Fibroblast of skin of abdomen (primary cell): ENCODE measurements at regions not wholly inside any gene's neighbourhood (a gene's known extent, or its start where the extent isn't known, plus 50 kb on each side); places are given as distances from the start of the nearest gene placed in this dataset.
"Not testable (repeated sequence)": the region's sequence is repeated elsewhere in the genome, so short reads cannot be mapped to it uniquely, and the experiment has no call there.

Experiments used
- DNase-seq: peaks from one replicate; pipeline ENCODE4 v3.0.0-alpha.2; 2013

DNA sequence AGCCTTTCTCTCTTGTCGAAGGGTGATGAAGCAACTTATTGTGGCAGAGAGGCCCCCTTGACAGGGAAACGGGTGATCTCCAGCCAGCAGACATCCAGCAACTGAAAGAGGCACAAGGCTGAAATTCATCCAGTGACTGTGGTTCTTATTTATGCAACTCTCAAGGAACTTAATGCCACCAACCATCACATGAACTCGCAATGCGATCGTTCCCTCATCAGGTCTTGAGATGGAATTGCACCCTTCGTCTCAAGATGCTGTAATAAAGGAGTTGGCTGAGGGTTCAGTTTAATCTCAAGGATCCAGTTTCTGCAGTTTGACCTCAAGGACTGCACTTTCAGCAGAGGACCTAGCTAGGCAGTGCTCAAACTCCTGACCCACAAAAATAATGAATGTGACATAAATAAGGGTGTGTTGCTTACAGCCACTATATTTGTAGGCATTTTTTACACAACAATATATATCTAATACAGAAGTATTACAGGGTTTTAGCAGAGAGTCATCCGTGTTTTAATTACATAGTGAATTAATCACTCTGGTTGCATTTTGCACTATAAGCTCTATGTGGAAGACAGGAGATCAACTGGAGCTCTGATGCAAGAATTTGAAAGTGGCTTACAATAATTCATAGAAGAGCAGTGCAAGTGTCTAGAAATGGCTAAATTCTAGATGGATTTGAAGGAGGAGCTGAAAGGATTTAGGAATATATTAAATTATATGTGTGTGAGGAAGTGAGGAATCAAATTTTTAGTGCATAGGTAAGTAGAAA is 957.8 kb upstream of the CTNND2 start:
- DNase-seq, result no peak

DNA sequence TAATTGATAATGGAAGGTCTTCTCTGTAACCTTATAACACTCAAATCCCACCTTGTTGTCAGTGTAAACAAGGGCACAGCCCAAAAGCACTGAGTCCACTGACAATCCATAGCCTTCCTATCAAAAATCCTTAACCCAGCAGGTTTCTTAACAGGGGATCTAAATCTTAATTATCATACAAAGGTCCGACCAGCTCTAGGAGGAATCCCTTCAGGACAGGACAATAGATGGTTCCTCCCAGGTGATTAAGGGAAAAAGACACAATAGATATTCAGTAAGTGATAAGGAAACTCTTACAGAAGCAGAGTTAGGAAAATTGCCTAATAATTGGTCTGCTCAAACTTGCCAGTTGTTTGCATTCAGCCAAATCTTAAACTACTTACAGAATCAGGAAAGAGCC is 951.9 kb upstream of the CTNND2 start:
- not testable (repeated sequence) for DNase-seq

GRCh38 chr5:12854386-12854785 is 950.1 kb upstream of the CTNND2 start:
- DNase-seq, result no peak

DNA sequence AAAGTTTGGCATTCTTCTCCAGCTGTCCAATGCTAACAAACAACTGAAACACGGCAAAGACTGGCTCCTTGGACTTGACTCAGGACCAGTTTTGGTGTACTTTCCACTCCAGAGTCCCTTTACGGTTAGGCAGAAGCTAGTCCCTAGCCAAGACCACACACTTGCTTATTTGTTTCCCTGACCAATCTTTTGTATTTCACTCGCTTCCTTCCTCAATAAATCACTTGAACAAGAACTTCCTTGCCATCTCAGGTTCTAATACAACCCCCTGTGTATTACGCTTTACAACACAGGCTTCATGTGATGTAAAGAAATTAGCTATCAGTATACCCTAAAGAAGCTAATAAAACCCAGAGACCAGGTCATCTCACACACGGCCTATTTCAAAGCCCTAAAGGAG is 947.5 kb upstream of the CTNND2 start:
- DNase-seq, result no peak

DNA sequence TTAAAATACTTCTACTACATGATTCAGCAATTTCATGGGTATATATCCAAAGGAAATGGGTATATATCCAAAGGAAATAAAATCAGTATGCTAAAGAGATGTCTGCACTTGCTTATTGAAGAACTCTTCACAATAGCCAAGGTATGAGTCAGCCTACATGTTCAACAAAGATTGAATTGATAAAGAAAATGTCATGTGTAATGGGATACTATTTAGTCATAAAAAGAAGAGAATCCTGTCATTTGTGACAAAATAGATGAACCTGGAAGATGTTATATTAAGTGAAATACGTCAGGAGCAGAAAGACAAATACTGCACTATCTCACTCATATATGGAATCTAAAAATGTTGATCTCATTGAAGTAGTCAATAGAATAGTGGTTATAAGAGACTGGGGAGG is 944.5 kb upstream of the CTNND2 start:
- no peak for DNase-seq

DNA sequence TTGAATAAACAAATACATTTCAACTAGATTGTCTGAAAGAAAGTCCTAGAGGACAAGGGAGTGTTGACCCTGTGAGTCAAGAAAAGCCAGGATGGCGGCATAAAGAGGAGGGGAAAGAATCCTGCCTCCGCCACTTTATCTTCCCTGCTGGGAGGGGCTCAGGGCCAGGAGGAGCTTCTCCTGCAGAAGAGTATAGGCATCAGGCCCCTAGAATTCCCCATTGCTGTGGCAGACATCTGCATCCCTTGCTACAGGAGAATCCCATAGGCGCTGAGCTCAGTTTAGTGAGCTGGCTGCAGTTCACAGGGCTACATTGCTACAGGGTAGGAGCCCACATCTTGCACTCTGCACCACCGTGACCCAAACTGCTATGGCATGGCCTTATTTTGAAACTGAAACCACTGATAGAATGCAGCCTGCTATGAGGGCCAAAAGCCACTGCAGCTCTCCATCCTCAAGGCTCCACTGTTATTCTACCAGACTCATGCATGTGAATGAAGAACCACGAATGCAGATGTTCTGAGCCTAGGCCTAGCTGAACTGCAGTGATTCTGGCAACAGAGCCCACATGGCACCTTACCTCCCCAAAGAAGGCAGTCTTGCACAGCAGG is 941.4 kb upstream of the CTNND2 start:
- DNase-seq, result no peak

DNA sequence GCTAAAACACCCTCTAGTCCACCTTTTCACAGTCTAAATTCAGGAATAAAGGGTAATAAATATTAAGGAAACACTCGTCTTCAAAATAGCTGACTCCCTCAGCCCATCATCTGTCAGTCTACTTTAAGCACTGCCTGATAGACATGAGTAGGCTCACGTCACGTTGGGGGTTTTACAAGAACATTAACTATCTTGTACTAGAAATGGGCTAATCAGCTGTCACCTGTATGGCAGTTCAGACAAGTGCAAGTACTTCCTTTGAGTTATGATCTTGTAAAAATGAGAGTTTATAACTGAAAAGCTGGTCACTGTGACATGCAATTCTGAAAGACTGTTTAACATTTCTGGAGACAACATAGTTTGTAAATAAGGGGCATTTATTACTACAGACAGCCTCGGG is 936.7 kb upstream of the CTNND2 start:
- DNase-seq, result no peak

- DNase-seq, result no peak
Measured at GRCh38 chr5:12837592-12837991, 933.3 kb upstream of the CTNND2 start.

- no peak for DNase-seq
Measured at GRCh38 chr5:12825163-12825562, 920.9 kb upstream of the CTNND2 start.

DNA sequence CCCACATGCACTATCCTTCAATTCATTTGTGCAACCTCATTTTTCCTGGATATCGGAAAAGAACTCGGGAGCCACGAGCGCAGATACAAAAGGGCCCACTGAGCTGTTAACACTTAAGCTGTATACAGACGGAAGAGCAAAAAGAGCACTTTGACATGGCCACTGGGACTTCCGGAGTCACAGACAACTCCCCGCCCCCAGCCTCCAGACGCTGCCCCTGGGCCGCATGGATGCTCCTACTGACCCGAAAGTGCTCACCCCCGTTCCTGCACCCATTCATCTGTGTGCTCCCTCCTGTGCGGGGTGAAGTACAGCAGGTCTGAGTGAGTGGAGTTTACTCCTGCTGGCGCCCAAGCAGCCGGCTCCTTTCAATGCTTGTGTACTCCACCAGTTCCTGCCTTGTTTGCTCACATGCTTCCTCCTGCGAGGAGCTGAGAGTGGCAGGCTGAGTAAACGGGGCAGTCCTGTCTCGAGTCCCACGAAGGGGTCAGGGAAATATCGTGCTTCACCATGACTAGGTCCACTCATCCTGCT is 901.0 kb upstream of the CTNND2 start:
- no peak for DNase-seq

GRCh38 chr5:12799165-12799564 is 894.9 kb upstream of the CTNND2 start:
- DNase-seq, result no peak

DNA sequence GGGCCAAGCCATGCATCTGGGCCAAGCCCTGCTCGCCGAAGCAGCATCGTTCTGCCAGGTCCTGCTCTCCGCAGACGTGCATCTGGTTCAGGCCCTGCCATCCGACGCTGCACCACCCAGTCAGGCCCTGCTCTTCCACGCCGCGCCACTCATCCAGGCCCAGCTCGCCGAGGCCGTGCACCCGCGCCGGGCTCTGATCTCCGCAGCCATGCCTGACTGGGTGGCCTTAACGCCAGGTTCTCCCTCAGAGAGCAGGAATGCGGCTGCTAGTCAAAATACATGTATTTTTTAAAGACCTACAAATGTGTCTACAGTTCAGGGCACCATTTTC is 891.1 kb upstream of the CTNND2 start:
- no peak for DNase-seq

GRCh38 chr5:12794476-12795332 is 890.5 kb upstream of the CTNND2 start:
- no peak for DNase-seq

GRCh38 chr5:12793373-12793772 is 889.1 kb upstream of the CTNND2 start:
- no peak for DNase-seq

GRCh38 chr5:12780536-12780935 is 876.3 kb upstream of the CTNND2 start:
- no peak for DNase-seq

DNA sequence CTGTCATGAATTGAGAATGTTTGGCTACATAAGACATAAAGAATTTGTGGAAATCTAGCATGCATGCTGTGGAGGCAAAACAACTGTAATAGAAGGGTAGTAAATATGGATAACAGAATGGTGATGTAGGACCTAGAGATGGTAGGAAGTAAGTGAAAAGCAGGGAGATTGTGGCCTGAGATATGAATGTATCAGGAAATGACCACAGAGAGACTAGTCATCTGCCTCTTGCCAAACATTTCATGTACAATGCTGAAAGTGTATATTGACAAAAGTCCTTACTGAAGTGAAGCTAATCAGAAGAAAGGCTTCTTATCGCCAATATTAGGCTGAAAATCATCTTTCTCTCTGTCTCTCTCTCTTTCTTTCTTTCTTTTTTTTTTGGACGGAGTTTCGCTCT is 873.1 kb upstream of the CTNND2 start:
- DNase-seq, result no peak

DNA sequence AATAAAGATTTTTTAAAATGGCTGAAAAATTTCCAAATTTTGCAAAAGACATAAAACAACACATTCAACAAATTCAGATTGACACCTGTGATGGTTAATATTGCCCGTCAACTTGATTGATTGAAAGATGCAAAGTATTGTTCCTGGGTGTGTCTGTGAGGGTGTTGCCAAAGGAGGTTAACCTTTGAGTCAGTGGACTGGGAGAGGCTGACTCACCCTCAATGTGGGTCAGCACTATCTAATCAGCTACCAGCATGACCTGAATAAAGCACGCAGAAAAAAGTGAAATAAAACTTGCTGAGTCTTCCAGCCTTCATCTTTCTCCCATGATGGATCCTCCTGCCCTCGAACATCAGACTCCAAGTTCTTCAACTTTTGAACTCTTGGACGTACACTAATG is 868.0 kb upstream of the CTNND2 start:
- no peak for DNase-seq

DNA sequence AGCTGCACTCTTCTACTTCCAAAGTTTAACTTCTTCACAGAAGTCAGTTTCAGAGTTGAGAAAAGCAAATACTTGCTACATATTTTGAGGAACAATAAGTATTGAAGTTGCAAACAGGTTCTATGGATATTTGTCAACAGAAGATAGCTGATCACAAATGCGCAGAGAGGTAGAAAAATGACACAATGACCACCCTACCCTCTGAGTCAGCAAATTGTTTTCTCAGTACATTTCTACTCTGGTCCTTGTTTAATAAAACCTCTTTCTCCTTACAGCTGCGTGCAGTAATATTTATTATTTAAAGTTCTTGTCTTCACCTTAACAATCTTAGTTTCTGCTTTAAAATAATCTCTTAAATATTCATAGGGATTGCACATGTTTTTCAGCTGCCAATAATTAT is 855.1 kb upstream of the CTNND2 start:
- no peak for DNase-seq

GRCh38 chr5:12757035-12757434 is 852.8 kb upstream of the CTNND2 start:
- no peak for DNase-seq

GRCh38 chr5:12745537-12745936 is 841.3 kb upstream of the CTNND2 start:
- DNase-seq, result no peak

GRCh38 chr5:12743582-12743981 is 839.3 kb upstream of the CTNND2 start:
- no peak for DNase-seq

GRCh38 chr5:12730354-12730753 is 826.1 kb upstream of the CTNND2 start:
- DNase-seq, result no peak

- no peak for DNase-seq
Measured at GRCh38 chr5:12716664-12717063, 812.4 kb upstream of the CTNND2 start.

DNA sequence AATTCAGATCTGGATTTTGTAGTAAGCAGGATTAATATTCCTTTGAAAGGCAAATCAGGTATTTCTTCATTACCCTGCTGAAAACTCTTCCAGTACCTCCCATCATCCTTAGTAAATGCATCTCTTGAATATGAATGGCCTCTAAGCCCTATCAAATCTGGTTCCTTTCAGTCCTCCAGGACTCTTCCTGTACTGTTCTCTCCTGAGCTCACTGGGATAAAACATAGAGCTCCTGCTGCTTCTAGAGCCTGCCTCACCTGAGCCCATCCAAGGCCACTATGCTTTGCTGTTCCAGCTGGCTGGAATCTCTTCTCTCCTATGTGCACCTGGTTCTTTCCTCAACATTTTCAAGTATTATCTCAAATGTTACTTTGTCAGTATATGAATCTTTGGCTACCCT is 803.3 kb upstream of the CTNND2 start:
- DNase-seq, result no peak
